ENCODE measurements at regions not wholly inside any gene's neighbourhood (a gene's known extent, or its start where the extent isn't known, plus 50 kb on each side); places are given as distances from the start of the nearest gene placed in this dataset.

- DNase-seq, result no peak
These were observed 617.9 kb upstream of the POT1 start for GRCh38 chr7:125547505-125547904.

- DNase-seq, result no peak
These were observed 600.9 kb upstream of the POT1 start for GRCh38 chr7:125530553-125530952.

- DNase-seq, result no peak
These were observed 599.6 kb upstream of the POT1 start for GRCh38 chr7:125529249-125529648.

- no peak for DNase-seq
These were observed 597.3 kb upstream of the POT1 start for GRCh38 chr7:125526958-125527357.

- DNase-seq, result no peak
These were observed 596.5 kb upstream of the POT1 start for GRCh38 chr7:125526092-125526491.

- DNase-seq, result no peak
These were observed 586.6 kb upstream of the POT1 start for GRCh38 chr7:125516194-125516593.

- no peak for DNase-seq
These were observed 582.7 kb upstream of the POT1 start for GRCh38 chr7:125512373-125512772.

GRCh38 chr7:125511310-125511709, 581.7 kb upstream of the POT1 start:
- no peak for DNase-seq

- DNase-seq, result no peak
These were observed 576.7 kb upstream of the POT1 start for GRCh38 chr7:125506331-125506730.

GRCh38 chr7:125504848-125505247, 575.2 kb upstream of the POT1 start:
- DNase-seq, result no peak

GRCh38 chr7:125495997-125496396, 566.4 kb upstream of the POT1 start:
- DNase-seq, result no peak

GRCh38 chr7:125492521-125492920, 562.9 kb upstream of the POT1 start:
- DNase-seq, result no peak

GRCh38 chr7:125491137-125491536, 561.5 kb upstream of the POT1 start:
- no peak for DNase-seq

GRCh38 chr7:125490167-125490566, 560.5 kb upstream of the POT1 start:
- DNase-seq, result no peak

- DNase-seq, result no peak
These were observed 555.6 kb upstream of the POT1 start for GRCh38 chr7:125485223-125485622.

- no peak for DNase-seq
These were observed 555.1 kb upstream of the POT1 start for GRCh38 chr7:125484755-125485154.

- no peak for DNase-seq
These were observed 551.7 kb upstream of the POT1 start for GRCh38 chr7:125481323-125481722.

- no peak for DNase-seq
These were observed 551.1 kb upstream of the POT1 start for GRCh38 chr7:125480762-125481161.

- DNase-seq, result no peak
These were observed 539.2 kb upstream of the POT1 start for GRCh38 chr7:125468855-125469174.

GRCh38 chr7:125467996-125468854, 538.6 kb upstream of the POT1 start:
- no peak for DNase-seq

- DNase-seq, result no peak
These were observed 535.9 kb upstream of the POT1 start for GRCh38 chr7:125465527-125465926.

GRCh38 chr7:125462615-125463014, 533.0 kb upstream of the POT1 start:
- no peak for DNase-seq

GRCh38 chr7:125459038-125459437, 529.4 kb upstream of the POT1 start:
- DNase-seq, result no peak

GRCh38 chr7:125450749-125451148, 521.1 kb upstream of the POT1 start:
- no peak for DNase-seq

GRCh38 chr7:125445836-125446235, 516.2 kb upstream of the POT1 start:
- DNase-seq, result no peak
